OCI-LY7 (cell line): ENCODE measurements at regions not wholly inside any gene's neighbourhood (a gene's known extent, or its start where the extent isn't known, plus 50 kb on each side); places are given as distances from the start of the nearest gene placed in this dataset.
A peak's percentile ranks its signal among the peaks of the same experiment; 100 is the strongest.

ENCODE experiments used
- BruUV-seq: library from RNA; stranded (reverse); fragments of 400-500 nt; replicated peaks from 2 replicates; lab custom pipeline; 2021; lab: Mats Ljungman, UMichigan
- CTCF ChIA-PET: fragments of 300-600 bp; sonication (Branson Sonifier 250); formaldehyde crosslinking; loops from one replicate; lab custom pipeline; 2022; ENCODE audit warnings: antibody characterized with exemption; ENCODE audit not compliant: unreplicated experiment; lab: Charles Lee
- POLR2A ChIA-PET: fragments of 300-600 bp; sonication (Branson Sonifier 250); formaldehyde crosslinking; loops from one replicate; lab custom pipeline; 2022; ENCODE audit warnings: antibody characterized with exemption; lab: Charles Lee
- DNase-seq: peaks from one replicate; pipeline ENCODE4 v3.0.0-alpha.2; 2015; ENCODE audit warnings: low spot score
- H2AFZ ChIP-seq: fragments of 200-600 bp; sonication (generic), shearing (Covaris generic); 2 replicates; pipeline ENCODE4 v1.6.1; 2014; ENCODE audit warnings: mild to moderate bottlenecking, antibody characterized with exemption, low read length, moderate library complexity
- H3K27ac ChIP-seq: fragments of 200-600 bp; sonication (generic); 2 replicates; pipeline ENCODE4 v1.5.1; 2014; ENCODE audit warnings: mixed run types, low read depth, mild to moderate bottlenecking, moderate library complexity, low read length, inconsistent platforms; ENCODE audit not compliant: poor library complexity, severe bottlenecking
- H3K36me3 ChIP-seq: fragments of 200-600 bp; sonication (generic); 2 replicates; pipeline ENCODE4 v1.6.1; 2014; ENCODE audit warnings: mild to moderate bottlenecking, antibody characterized with exemption, low read length, moderate library complexity, mixed read lengths; ENCODE audit not compliant: insufficient read depth
- H3K4me1 ChIP-seq: fragments of 200-600 bp; sonication (generic); 2 replicates; pipeline ENCODE4 v1.5.1; 2014; ENCODE audit warnings: mild to moderate bottlenecking, low read length; ENCODE audit not compliant: insufficient read depth, poor library complexity, severe bottlenecking
- H3K4me2 ChIP-seq: fragments of 200-600 bp; sonication (generic); 2 replicates; pipeline ENCODE4 v1.6.1; 2014; ENCODE audit warnings: mild to moderate bottlenecking, low read length
- H3K4me3 ChIP-seq: fragments of 200-600 bp; sonication (generic); 2 replicates; pipeline ENCODE4 v1.5.1; 2014; ENCODE audit warnings: mild to moderate bottlenecking, low read depth, low read length; ENCODE audit not compliant: poor library complexity, severe bottlenecking
- H3K79me2 ChIP-seq: fragments of 200-600 bp; sonication (generic); 2 replicates; pipeline ENCODE4 v1.6.1; 2016; ENCODE audit warnings: low read depth, mild to moderate bottlenecking, low read length, moderate library complexity, mixed read lengths; ENCODE audit not compliant: insufficient read depth
- H3K9me2 ChIP-seq: fragments of 200-600 bp; sonication (generic); 2 replicates; pipeline ENCODE4 v1.6.1; 2016; ENCODE audit warnings: mild to moderate bottlenecking, low read length, mixed read lengths; ENCODE audit not compliant: insufficient read depth
- H3K9me3 ChIP-seq: fragments of 200-600 bp; sonication (generic); 2 replicates; pipeline ENCODE4 v1.6.1; 2014; ENCODE audit warnings: mild to moderate bottlenecking, mixed run types, low read length, mixed read lengths
- H4K20me1 ChIP-seq: fragments of 200-600 bp; sonication (generic); 2 replicates; pipeline ENCODE4 v1.6.1; 2014; ENCODE audit warnings: mild to moderate bottlenecking, antibody characterized with exemption, low read length, moderate library complexity, mixed read lengths; ENCODE audit not compliant: insufficient read depth
- CTCF ChIP-seq: fragments of 200-600 bp; sonication (generic); conservative IDR thresholded peaks from 2 replicates; pipeline ENCODE4 v1.5.1; 2014; ENCODE audit warnings: mild to moderate bottlenecking, antibody characterized with exemption, low read length, moderate library complexity, mixed read lengths
- EZH2phosphoT487 ChIP-seq: fragments of 200-600 bp; sonication (generic); IDR thresholded peaks from 2 replicates; pipeline ENCODE4 v1.6.1; 2018; ENCODE audit warnings: low read depth, borderline replicate concordance, mild to moderate bottlenecking, mixed run types, antibody characterized with exemption, low read length, moderate library complexity, mixed read lengths
- intact Hi-C: fragments of 100-400 bp; cut with micrococcal nuclease; formaldehyde crosslinking; loops from one replicate; pipeline ENCODE4 v1.10.0; 2022; ENCODE audit not compliant: unreplicated experiment

DNA sequence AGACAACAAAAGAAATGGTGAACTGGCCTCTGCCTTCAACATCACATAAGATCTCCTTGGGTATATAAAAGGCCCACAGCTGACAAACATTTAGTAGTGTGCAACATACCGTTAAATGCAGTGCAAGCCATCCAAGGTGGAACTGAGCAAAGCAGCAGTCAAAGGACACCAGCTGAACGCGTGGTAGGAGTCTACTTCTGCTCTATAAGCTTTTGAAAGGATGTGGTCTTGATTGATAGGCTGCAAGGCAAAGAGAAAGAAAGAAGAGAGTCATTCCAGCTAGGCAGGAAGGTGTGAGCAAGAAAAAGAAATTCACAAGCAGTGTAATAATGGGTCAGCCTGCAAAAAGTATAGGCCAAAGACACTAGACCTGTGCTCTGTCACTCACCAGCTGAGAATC, 356.3 kb downstream of the SATB2 start:
- Histone ChIP-seq H3K9me3 (no peaks in the 10 kb centered on the region), H3K9me2 (no peaks in the 10 kb centered on the region), H3K4me3 (no peak overlapping the region), H3K4me1 (peaks cover 13% of the 10 kb centered on the region), H3K36me3 (no peaks in the 10 kb centered on the region), H3K79me2 (no peaks in the 10 kb centered on the region), H3K4me2 (peak overlapping the region; percentile 10; the same call in 1 of the 2 replicates), H4K20me1 (no peaks in the 10 kb centered on the region), H3K27ac (no peak overlapping the region), H2AFZ (peak overlapping the region; percentile 54)
- peak; percentile 41 for DNase-seq
- CTCF ChIA-PET, result no interaction called here
- TF ChIP-seq EZH2phosphoT487 (no peak), CTCF (no peak)
- intact Hi-C loops, result no loop called here
- POLR2A ChIA-PET, result interaction anchor here (0.6 kb wide), 1 partner anchor 78 kb away, joined by 3 read pairs; no protein-coding TSS in a partner anchor
- BruUV-seq, result no TSS peak

- no peak overlapping the region for H3K4me2 ChIP-seq
- POLR2A ChIA-PET, result interaction anchor here (1.0 kb wide), 1 partner anchor 10 kb away, joined by 4 read pairs; no protein-coding TSS in a partner anchor
Measured at GRCh38 chr2:199100326-199101110, 357.2 kb downstream of the SATB2 start.

More at GRCh38 chr2:199100326-199101110, 357.2 kb downstream of the SATB2 start:
- TF ChIP-seq EZH2phosphoT487, result no peak
- TF ChIP-seq CTCF, result no peak
- H4K20me1 ChIP-seq, result no peaks in the 10 kb centered on the region
- no peaks in the 10 kb centered on the region for H3K9me2 ChIP-seq
- peak overlapping the region; percentile 54 for H2AFZ ChIP-seq
- intact Hi-C loops, result no loop called here
- no peaks in the 10 kb centered on the region for H3K79me2 ChIP-seq
- no peaks in the 10 kb centered on the region for H3K9me3 ChIP-seq
- no peak for DNase-seq
- H3K27ac ChIP-seq, result no peak overlapping the region
- H3K4me1 ChIP-seq, result peaks cover 13% of the 10 kb centered on the region
- H3K4me3 ChIP-seq, result no peak overlapping the region
- H3K36me3 ChIP-seq, result no peaks in the 10 kb centered on the region
- CTCF ChIA-PET, result no interaction called here
- BruUV-seq, result no TSS peak
